HEK293 (cell line): ENCODE measurements at regions not wholly inside any gene's neighbourhood (a gene's known extent, or its start where the extent isn't known, plus 50 kb on each side); places are given as distances from the start of the nearest gene placed in this dataset.

Experiments used
- CTCF ChIA-PET: fragments of 350-600 bp; formaldehyde crosslinking; extraction: SDS; loops from one replicate; lab custom pipeline; 2021; ENCODE audit warnings: antibody characterized with exemption; lab: Yijun Ruan, JAX
- POLR2A ChIA-PET: fragments of 300-600 bp; formaldehyde crosslinking; extraction: SDS; loops from one replicate; lab custom pipeline; 2020; ENCODE audit warnings: antibody characterized with exemption, inconsistent platforms; lab: Yijun Ruan, JAX
- H3K27ac ChIP-seq: fragments of 200-500 bp; sonication (Bioruptor generic); 2 replicates; pipeline ENCODE4 v1.5.1; 2014; ENCODE audit warnings: low read depth, low read length, control low read depth, inconsistent platforms; ENCODE audit errors: extremely low read depth
- H3K36me3 ChIP-seq, 2 experiments: fragments of 200-500 bp in 1 of 2; sonication (Bioruptor generic) in 1 of 2; 1 replicate in 1 of 2; 2 replicates in 1 of 2; pipeline ENCODE4 v1.5.1; 2014 to 2017; ENCODE audit warnings: inconsistent platforms in 2 of 2, low read length in 2 of 2; ENCODE audit not compliant: control insufficient read depth in 2 of 2, insufficient read depth in 1 of 2
- H3K4me1 ChIP-seq: fragments of 200-500 bp; sonication (Bioruptor generic); 2 replicates; pipeline ENCODE4 v1.5.1; 2014; ENCODE audit warnings: mild to moderate bottlenecking, low read length, inconsistent platforms; ENCODE audit not compliant: control insufficient read depth, insufficient read depth
- H3K4me3 ChIP-seq: 2 replicates; pipeline ENCODE4 v1.5.1; 2011; ENCODE audit warnings: low read depth, mild to moderate bottlenecking, control low read depth, low read length, moderate library complexity
- H3K9me3 ChIP-seq: fragments of 200-500 bp; sonication (Bioruptor generic); 2 replicates; pipeline ENCODE4 v1.5.1; 2014; ENCODE audit warnings: low read depth, low read length, inconsistent platforms; ENCODE audit not compliant: control insufficient read depth, insufficient read depth
- HOXA7 ChIP-seq: sonication (generic); formaldehyde crosslinking; IDR thresholded peaks from 2 replicates; pipeline ENCODE4 v1.8.1; 2022; ENCODE audit warnings: missing genetic modification reagents, borderline replicate concordance
- REPIN1 ChIP-seq: fragments of 450-650 bp; formaldehyde crosslinking; IDR thresholded peaks from 2 replicates; pipeline ENCODE4 v1.5.1; 2017; ENCODE audit warnings: missing biosample characterization, missing genetic modification characterization, low read depth
- SALL2 ChIP-seq: fragments of 450-650 bp; formaldehyde crosslinking; IDR thresholded peaks from 2 replicates; pipeline ENCODE4 v1.5.0; 2017; ENCODE audit warnings: missing biosample characterization, mild to moderate bottlenecking, missing genetic modification characterization, borderline replicate concordance
- SCRT1 ChIP-seq: fragments of 450-650 bp; formaldehyde crosslinking; IDR thresholded peaks from 2 replicates; pipeline ENCODE4 v1.5.1; 2016; ENCODE audit warnings: missing biosample characterization, missing genetic modification characterization, borderline replicate concordance
- ZEB2 ChIP-seq: fragments of 450-650 bp; formaldehyde crosslinking; IDR thresholded peaks from 2 replicates; pipeline ENCODE4 v1.5.1; 2016; ENCODE audit warnings: missing biosample characterization, missing genetic modification characterization
- ZNF121 ChIP-seq: fragments of 450-650 bp; formaldehyde crosslinking; IDR thresholded peaks from 2 replicates; pipeline ENCODE4 v1.5.1; 2016; ENCODE audit warnings: missing biosample characterization, missing genetic modification characterization
- ZNF132 ChIP-seq: fragments of 450-650 bp; formaldehyde crosslinking; IDR thresholded peaks from 2 replicates; pipeline ENCODE4 v1.5.1; 2017; ENCODE audit warnings: missing biosample characterization, missing genetic modification characterization, borderline replicate concordance
- ZNF140 ChIP-seq: fragments of 450-650 bp; formaldehyde crosslinking; IDR thresholded peaks from 2 replicates; pipeline ENCODE4 v1.5.1; 2016; ENCODE audit warnings: missing biosample characterization, missing genetic modification characterization
- ZNF19 ChIP-seq: fragments of 450-650 bp; formaldehyde crosslinking; IDR thresholded peaks from 2 replicates; pipeline ENCODE4; 2016; ENCODE audit warnings: missing biosample characterization, missing genetic modification characterization, low read depth
- ZNF23 ChIP-seq: fragments of 450-650 bp; formaldehyde crosslinking; IDR thresholded peaks from 2 replicates; pipeline ENCODE4 v1.5.1; 2016; ENCODE audit warnings: missing biosample characterization, missing genetic modification characterization, borderline replicate concordance
- ZNF239 ChIP-seq: fragments of 450-650 bp; formaldehyde crosslinking; IDR thresholded peaks from 2 replicates; pipeline ENCODE4 v1.5.1; 2016; ENCODE audit warnings: missing biosample characterization, missing genetic modification characterization
- ZNF280C ChIP-seq: fragments of 450-650 bp; formaldehyde crosslinking; IDR thresholded peaks from 2 replicates; pipeline ENCODE4 v1.5.1; 2016; ENCODE audit warnings: missing biosample characterization, missing genetic modification characterization
- ZNF561 ChIP-seq: fragments of 450-650 bp; IDR thresholded peaks from 2 replicates; pipeline ENCODE4 v1.5.1; 2018; ENCODE audit warnings: missing biosample characterization, missing genetic modification characterization, borderline replicate concordance
- ZNF626 ChIP-seq: fragments of 450-650 bp; sonication (Bioruptor Pico); formaldehyde crosslinking; IDR thresholded peaks from 2 replicates; pipeline ENCODE4 v1.5.1; 2018; ENCODE audit warnings: missing biosample characterization, missing genetic modification characterization, inconsistent platforms
- ZNF677 ChIP-seq: fragments of 450-650 bp; IDR thresholded peaks from 2 replicates; pipeline ENCODE4 v1.5.0; 2018; ENCODE audit warnings: missing biosample characterization, mild to moderate bottlenecking, missing genetic modification characterization, moderate library complexity
- ZNF791 ChIP-seq: fragments of 450-650 bp; formaldehyde crosslinking; IDR thresholded peaks from 2 replicates; pipeline ENCODE4 v1.5.1; 2016; ENCODE audit warnings: missing biosample characterization, missing genetic modification characterization
- ZNF792 ChIP-seq: fragments of 450-650 bp; formaldehyde crosslinking; IDR thresholded peaks from 2 replicates; pipeline ENCODE4 v1.5.1; 2016; ENCODE audit warnings: missing biosample characterization, missing genetic modification characterization
- ZSCAN18 ChIP-seq: fragments of 450-650 bp; formaldehyde crosslinking; IDR thresholded peaks from 2 replicates; pipeline ENCODE4 v1.5.1; 2016; ENCODE audit warnings: missing biosample characterization, missing genetic modification characterization
- ZSCAN23 ChIP-seq: fragments of 450-650 bp; formaldehyde crosslinking; IDR thresholded peaks from 2 replicates; pipeline ENCODE4 v1.5.1; 2016; ENCODE audit warnings: missing biosample characterization, missing genetic modification characterization
- ZSCAN4 ChIP-seq: fragments of 450-650 bp; formaldehyde crosslinking; IDR thresholded peaks from 2 replicates; pipeline ENCODE4 v1.5.1; 2017; ENCODE audit warnings: missing biosample characterization, missing genetic modification characterization
- TF ChIP-seq, protein P1 (sequence below): fragments of 450-650 bp; formaldehyde crosslinking; IDR thresholded peaks from 2 replicates; pipeline ENCODE4 v1.5.1; 2017; ENCODE audit warnings: missing biosample characterization, missing genetic modification characterization
- TF ChIP-seq, protein P2 (sequence below): fragments of 450-650 bp; formaldehyde crosslinking; IDR thresholded peaks from 2 replicates; pipeline ENCODE4 v1.5.1; 2016; ENCODE audit warnings: missing biosample characterization, missing genetic modification characterization

GRCh38 chr3:144470666-144471065, 499.0 kb downstream of the DIPK2A start (continued):
- TF ChIP-seq, protein P1, sequence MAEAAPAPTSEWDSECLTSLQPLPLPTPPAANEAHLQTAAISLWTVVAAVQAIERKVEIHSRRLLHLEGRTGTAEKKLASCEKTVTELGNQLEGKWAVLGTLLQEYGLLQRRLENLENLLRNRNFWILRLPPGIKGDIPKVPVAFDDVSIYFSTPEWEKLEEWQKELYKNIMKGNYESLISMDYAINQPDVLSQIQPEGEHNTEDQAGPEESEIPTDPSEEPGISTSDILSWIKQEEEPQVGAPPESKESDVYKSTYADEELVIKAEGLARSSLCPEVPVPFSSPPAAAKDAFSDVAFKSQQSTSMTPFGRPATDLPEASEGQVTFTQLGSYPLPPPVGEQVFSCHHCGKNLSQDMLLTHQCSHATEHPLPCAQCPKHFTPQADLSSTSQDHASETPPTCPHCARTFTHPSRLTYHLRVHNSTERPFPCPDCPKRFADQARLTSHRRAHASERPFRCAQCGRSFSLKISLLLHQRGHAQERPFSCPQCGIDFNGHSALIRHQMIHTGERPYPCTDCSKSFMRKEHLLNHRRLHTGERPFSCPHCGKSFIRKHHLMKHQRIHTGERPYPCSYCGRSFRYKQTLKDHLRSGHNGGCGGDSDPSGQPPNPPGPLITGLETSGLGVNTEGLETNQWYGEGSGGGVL (tag by site-specific recombination): no peak
- no peak for TF ChIP-seq ZNF561 (tag by site-specific recombination)
- no peak for TF ChIP-seq ZNF140 (tag by site-specific recombination)
- TF ChIP-seq ZNF19 (tag by site-specific recombination): no peak
- no peak for TF ChIP-seq ZEB2 (tag by site-specific recombination)
- TF ChIP-seq, protein P2, sequence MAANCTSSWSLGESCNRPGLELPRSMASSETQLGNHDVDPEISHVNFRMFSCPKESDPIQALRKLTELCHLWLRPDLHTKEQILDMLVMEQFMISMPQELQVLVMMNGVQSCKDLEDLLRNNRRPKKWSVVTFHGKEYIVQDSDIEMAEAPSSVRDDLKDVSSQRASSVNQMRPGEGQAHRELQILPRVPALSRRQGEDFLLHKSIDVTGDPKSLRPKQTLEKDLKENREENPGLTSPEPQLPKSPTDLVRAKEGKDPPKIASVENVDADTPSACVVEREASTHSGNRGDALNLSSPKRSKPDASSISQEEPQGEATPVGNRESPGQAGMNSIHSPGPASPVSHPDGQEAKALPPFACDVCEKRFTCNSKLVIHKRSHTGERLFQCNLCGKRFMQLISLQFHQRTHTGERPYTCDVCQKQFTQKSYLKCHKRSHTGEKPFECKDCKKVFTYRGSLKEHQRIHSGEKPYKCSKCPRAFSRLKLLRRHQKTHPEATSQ (tag by site-specific recombination): no peak
- TF ChIP-seq ZNF23 (tag by site-specific recombination): no peak
- TF ChIP-seq ZSCAN23: no peak
- no peak for TF ChIP-seq ZSCAN18
- TF ChIP-seq ZNF132 (tag by site-specific recombination): no peak
- no peak for TF ChIP-seq SALL2 (tag by site-specific recombination)
- TF ChIP-seq SCRT1 (tag by site-specific recombination): no peak
- no peak for TF ChIP-seq ZNF626 (tag by site-specific recombination)
- no peak for TF ChIP-seq ZNF677 (tag by site-specific recombination)

GRCh38 chr3:144477593-144477992, 506.0 kb downstream of the DIPK2A start:
- Histone ChIP-seq H3K27ac (no peak overlapping the region), H3K9me3 (no peaks in the 10 kb centered on the region), H3K4me3 (no peak overlapping the region), H3K4me1 (no peaks in the 10 kb centered on the region), H3K36me3 (no peaks in the 10 kb centered on the region)
- TF ChIP-seq ZNF791 (tag by site-specific recombination) (no peak), HOXA7 (CRISPR knock-in tag) (no peak), ZNF280C (tag by site-specific recombination) (no peak), REPIN1 (tag by site-specific recombination) (no peak), ZSCAN4 (tag by site-specific recombination) (no peak), ZNF239 (no peak), ZNF121 (tag by site-specific recombination) (no peak), ZNF792 (tag by site-specific recombination) (no peak)
- ChIA-PET POLR2A (no interaction called here), CTCF (no interaction called here)
